GM19438 (cell line): ENCODE measurements at regions not wholly inside any gene's neighbourhood (a gene's known extent, or its start where the extent isn't known, plus 50 kb on each side); places are given as distances from the start of the nearest gene placed in this dataset.

Experiments
- ATAC-seq: cut with Tn5 transposase; IDR thresholded peaks from one replicate; pipeline ENCODE4 v1.9.1; 2021; ENCODE audit warnings: low read depth; ENCODE audit not compliant: unreplicated experiment

DNA sequence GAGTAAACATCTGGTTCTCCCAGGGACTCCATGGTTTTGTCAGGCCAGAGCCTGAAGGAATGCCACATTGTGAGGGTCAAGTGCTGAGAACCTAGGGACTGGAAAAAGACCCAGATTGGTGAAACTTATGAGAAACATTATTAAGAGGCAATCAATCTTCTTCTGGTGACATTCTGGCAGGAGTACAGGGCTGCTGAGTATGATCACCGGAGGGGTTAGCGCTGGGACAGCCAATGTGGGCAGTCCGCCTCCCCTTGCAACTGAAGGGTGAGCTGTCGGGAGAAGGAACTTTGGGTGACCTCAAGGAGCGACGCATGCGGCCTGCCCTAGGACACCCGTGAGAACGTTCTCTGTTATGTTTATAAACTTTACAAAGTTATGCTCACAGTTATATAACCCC lies 429.0 kb downstream of the LMO4 start:
- ATAC-seq = no peak

DNA sequence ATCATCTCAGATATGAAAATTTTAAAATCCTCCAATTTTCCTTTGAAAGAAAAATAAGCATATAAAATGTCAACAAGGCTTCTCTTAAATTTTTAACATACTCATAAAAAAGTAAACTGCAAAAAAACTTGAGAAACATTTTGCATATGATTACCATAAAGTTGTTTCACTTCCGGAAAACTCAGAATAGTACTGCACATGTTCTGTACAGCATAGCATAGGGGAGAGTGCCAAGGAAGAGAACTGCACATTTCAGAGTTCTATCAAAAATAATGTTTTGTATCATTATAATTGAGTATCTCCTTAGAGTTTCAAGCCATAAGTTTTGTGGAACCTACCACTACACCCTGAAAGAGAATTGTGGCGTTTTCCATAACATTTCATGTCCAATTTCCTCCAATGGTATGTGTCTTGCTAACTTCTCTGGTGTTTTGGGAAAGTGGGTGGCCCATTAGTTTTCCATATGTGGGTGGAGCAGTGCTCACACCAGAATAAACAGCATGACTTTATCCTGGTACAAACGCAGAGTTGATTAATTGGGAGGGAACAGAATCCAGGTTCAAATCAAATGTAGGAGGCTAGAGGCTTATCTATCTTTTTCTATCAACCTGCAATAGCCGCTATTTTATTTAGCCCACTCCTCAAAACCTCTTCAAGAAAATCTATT lies 430.9 kb downstream of the LMO4 start:
- ATAC-seq = no peak

DNA sequence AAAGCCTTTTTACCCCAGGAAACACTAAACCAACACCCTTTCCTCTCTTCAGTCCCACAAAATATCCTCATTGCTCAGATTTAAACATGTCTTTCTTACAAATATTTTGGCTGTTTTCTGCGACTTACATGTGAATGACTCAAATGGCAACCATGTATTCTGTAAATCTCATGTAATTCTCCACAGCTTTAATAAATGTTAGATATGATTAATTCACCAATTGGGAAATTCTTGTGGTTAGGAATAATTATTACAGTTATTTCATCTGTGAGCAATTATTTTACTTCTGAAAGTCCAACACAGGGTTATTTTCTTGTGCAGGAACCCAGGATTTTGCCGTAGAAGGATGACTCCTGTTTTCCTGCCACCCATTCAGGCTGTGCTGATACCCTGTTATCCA lies 431.5 kb downstream of the LMO4 start:
- ATAC-seq = no peak

DNA sequence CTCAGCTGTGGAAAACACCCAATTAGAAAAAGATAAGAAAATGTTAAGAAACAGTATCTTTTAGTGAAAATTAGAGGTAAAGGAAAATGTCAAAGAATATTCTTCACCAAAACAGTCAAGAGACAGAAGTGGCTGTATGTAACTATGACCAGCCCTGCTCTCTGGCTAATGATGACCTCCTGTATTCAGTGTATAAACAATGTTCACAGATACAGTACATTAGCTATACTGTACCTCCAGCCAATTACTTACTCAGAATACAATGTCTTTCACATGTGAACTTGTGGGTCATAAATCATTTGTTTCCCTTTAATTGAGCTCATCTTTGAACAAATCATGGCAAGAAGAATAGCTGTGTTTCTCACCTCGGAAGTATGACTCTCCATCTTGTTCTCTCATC lies 432.0 kb downstream of the LMO4 start:
- ATAC-seq = no peak

DNA sequence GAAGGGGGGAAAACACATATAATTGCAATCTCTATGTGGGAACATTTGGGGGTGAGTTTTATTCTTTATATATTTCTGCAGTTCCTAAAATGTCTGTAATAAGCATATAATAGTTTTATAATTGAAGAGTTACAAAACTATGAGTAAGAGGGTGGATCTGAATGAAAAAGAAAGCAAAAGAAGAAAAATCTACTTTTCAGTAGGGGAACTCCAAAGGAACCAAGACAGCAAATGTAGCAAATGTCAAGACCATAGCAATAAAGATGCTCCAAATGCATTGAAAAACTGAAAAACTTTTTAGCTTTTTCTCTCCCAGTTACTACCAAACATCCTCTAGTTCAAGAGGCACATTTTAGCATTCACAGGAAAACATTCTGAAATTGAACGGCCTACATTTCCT lies 434.8 kb downstream of the LMO4 start:
- ATAC-seq = no peak

DNA sequence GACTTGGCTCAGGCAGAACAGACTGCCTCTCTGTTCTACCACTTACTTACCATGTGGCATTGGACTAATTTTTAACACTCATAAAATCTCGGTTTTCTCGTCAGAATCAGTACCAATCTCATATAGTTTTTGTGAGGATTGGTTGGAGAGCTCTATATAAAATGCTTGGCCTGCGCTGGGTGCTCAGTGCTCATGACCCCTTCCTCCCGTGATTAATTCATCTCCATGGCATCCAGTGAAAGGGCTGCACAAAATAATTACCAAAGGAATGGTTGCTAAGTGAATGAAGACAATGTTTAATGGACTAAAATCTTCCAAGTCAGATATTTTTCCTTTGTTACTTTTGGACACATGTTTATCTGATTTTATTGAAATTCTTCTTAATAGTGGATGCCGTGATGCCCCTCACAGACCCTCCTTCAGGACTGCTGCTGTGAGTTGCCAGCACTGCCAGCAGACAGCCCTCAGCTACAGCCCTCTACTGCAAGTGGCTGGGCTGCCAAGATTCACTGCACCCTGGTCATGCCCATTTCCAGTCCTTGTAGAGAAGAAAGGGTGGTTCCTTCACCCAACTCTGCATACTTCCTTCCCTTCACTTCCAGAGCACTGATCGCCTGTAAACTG lies 436.5 kb downstream of the LMO4 start:
- no peak for ATAC-seq

DNA sequence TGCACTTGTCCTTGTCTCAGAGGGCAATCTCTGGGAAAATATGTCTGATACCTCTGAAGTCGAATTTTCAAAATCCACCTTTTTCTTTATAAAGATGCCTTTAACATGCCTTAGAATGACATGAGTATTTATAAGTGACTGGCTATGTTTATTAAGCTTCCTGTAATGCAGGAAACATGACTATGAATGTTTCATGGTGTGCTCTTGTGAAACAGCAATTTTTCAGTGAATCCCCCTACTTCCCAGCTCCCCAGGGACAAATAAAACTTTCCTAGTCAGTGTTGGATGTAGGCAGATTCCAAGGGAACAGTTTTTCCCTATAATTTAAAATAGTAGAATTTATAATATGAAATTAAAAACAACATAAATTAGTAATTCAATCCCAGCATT lies 437.0 kb downstream of the LMO4 start:
- ATAC-seq = no peak

DNA sequence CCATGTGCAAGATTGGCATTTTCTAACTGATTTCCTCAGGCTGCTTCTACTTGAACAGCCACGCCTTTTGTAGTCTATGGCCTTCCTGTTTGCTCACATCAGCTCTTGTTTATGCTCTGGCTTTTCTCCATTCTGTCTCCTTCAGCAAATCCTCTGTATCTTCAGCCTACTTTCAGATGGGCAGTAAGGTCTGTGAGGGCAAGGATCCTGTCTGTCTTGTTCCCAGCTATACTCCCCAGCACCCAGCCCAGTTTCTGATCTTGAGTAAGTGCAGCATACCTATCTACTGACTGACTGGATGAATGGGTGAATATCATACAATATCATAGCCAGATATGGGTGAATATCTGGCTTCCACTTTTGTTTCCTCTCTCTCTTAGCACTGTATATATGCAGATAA lies 438.1 kb downstream of the LMO4 start:
- ATAC-seq = no peak

DNA sequence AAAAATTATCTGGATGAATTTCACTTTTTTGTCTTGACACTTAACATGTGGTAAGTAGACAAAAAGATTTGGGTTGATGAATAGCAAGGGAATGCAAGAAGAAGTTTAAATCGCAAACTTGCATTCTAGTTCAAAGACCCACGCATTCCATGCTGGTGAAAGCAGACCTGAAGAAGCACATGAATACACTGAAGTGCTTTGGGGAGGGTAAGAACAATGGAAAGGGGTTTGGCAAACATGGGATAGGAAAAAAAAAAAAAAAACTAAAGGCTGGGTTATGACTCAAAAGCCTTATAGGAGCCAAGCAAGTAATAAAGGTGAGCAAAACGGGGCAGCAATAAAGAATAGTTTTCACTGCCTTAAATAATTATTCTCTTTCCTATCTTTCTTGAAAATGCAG lies 450.2 kb downstream of the LMO4 start:
- ATAC-seq = no peak

DNA sequence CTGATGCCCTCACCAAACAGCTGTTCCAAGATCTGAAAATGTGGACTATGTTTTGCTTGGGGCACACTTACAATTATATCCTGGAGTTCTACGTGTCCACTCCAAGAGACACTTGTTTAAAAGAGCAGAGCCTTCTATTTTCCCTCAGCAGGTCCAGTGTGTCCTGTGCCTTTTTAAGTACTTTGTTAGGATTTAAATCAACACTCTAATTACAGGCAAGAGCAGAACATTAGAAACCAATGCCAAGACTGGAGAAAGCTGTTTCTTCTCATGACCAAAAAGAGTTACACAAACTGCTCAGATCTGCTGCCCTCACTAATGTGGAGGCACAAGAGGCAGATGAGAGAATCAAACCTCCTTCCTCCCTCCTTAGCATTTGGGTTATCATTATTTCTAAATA lies 452.9 kb downstream of the LMO4 start:
- ATAC-seq = no peak

DNA sequence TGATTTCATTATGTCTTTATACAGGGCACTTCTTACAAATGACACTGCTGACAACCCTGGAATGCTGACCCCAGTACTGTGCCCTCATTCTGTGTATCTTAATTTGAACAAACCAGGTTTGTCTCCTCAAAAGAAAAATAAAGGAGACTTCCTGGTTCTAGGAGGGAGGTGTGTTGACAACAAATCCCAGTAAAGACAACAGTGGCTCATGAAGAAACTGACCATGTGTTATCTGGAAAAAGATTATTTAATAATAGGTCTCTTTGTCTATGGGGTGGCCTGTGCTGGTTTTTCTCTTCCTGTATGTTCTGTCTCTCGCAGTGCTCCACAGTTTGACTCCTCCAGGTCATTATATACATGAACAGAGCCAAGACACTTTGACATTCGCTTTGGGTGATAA lies 454.6 kb downstream of the LMO4 start:
- no peak for ATAC-seq

DNA sequence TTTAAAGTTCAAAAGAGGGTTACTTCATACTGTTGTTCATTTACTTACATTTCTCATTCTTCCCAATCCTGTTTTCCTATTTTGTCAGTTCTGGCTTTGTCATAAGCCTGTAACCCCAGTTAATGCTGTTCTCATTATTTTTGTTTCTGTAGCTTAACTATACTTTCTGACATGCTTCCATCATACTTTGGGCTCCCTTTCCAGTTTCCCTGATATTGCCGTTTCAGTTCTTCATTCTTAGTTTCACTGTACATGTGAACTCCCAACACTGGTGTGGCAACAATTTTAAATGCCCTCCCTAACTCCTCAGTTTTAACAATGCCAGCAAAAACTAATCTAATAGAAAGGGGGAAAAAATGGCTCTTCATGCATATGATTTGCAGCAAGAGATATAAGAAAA lies 456.7 kb downstream of the LMO4 start:
- ATAC-seq = no peak

DNA sequence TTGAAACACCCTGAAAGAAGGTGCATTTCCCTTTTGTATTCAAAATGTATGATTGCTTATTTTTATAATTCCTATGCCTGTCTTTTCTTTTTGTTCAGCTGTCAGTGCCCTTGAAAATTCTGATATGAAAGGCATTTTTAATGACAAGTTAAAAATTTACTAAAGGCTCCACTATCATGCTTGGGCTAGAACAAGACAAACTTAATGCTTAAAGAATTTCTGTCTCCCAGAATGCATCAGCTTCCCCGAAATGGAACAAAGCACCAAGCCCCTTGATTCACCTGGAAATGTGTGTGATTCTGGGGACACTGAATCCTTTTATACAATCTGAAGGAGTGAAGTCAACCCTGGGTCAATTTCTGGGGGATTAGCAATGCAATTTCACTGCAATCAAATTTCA lies 457.5 kb downstream of the LMO4 start:
- no peak for ATAC-seq

DNA sequence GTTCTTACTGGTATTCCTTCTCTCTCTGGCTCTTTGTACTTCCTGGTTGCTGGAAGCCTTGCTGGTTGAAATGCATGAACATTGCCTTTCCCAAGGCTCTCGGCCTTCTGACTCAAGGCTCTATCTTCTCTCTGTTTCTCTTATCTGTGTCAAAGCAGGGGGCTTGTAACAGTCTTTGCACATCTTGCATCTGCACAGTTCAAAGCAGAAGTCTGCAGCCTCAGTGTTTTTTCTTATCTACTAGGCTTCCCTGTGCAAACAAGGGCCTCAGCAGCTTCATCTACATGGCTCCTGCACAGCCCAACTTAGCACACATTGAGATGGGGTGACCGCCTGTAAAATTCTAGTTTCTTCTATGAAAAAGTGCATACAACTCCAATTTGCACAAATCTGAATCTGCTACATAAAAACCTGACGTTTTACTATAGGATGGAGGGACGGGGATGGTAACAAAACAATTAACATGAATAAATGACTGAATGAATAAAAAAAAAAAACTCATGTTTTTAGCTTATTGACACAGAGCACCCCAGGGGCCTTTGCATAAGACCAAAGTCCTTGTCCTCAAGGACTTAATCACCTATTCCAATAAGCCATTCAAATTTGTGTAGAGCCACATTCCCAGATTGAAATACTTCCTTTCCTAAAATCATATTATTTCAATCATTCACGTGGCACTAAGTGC lies 458.3 kb downstream of the LMO4 start:
- ATAC-seq = no peak

DNA sequence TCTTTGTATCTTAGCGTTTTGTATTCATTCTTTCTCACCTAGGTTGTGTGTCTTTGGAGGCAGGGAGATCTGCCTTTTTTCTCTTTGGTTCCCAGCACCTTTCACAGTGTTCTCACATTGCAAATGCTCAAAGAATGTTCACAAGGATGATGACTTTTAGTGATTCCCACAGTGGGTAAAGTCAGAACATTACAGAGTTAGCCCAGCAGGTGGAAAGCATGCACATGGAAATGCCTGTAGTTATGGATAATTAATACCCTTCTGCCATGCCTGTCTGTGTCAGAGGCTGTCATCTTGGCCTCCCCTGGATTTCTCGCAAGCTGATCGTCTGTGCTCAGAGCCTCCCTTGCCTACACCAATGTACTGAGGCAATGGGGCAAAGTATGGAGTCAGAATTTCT lies 458.9 kb downstream of the LMO4 start:
- no peak for ATAC-seq

DNA sequence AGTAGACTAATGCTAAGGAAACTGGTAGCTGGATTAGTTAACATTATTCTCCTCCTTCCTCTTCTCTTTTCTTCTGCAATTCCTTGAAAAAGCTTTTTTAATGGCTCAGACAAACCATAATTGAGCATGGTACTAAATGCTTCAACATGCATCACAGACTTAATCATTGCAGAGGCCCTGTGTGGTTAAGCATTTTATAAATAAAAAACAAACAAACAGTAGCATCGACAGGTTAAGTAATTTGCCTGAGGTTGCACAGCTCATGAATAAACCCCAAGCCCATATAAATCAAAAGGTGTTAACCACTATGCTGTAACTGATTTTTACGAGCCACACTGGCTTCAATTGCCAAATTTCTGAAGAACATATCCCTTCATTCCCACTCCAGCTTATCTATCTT lies 462.1 kb downstream of the LMO4 start:
- no peak for ATAC-seq

DNA sequence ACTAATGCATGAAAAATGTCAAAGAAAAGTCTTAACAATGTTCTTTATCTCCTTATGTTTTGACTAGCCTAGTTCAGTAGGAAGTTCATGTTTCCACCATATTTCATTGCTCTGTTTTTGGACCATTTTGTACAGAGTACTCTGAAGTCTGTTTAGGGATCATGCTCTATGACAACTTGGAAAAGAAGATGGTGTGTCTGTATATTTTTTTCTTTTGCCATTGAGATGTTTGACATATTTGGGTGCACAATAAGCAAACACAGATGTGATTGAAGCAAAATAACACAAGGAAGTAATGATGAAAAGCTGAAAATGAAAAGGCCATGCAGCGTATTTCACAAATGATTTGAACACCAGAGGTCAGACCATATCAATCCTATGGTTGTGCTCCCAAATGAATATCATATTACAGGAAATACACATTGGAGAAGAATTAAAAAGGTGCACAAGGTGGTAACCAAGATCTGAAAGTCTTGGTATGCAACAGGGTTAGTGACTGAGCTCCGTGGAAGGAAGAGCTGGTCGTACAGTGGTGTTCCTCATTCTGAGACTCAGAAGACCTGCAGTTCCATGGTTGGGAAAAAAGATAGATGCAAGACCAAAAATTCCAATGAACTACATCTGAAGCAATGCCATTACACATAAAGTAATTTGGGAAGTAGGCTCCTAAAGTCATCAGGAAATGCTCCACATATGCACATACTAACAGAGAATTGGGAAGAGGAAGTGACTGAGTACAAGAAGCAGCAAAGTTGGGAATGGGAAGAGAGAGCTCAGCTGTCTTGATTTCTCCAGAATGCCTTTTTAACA lies 463.5 kb downstream of the LMO4 start:
- ATAC-seq = no peak

DNA sequence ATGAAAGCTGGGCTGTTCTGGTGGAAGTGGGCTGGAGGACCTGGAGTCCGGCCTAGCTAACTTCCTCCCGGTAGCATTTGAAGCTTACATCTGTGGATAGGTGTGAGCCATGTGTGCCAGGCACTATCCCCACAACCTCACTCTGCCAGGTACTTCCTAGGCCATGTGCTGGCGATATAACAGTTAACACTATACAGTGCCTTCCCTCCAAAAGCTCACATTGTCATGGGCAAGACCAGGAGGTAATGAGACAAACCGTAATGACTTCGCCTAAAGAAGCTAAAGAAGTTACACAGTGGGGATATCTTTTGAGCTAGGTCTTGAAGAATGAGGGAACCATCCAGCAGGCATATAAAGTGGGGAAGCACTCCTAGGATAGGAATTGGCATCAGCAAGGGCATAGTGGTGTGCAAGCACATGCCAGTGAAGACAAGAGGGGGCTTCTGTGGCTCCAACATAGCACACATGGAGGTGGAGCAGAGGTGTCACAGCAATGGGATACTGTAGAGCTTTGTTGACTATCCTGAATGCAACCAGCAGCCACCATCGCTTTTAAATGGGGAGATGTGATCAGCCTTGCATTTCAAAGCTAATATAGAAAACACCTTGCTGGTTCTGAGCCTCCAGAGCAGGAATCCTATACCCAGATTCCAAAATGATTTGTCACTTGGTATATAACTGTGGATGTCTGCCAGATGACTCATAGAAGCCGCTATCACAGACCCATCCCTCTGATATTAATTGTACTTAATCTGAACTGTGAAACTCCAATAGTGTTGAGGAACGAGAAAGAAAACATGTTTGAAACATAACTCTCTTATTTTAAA lies 466.3 kb downstream of the LMO4 start:
- ATAC-seq = no peak

DNA sequence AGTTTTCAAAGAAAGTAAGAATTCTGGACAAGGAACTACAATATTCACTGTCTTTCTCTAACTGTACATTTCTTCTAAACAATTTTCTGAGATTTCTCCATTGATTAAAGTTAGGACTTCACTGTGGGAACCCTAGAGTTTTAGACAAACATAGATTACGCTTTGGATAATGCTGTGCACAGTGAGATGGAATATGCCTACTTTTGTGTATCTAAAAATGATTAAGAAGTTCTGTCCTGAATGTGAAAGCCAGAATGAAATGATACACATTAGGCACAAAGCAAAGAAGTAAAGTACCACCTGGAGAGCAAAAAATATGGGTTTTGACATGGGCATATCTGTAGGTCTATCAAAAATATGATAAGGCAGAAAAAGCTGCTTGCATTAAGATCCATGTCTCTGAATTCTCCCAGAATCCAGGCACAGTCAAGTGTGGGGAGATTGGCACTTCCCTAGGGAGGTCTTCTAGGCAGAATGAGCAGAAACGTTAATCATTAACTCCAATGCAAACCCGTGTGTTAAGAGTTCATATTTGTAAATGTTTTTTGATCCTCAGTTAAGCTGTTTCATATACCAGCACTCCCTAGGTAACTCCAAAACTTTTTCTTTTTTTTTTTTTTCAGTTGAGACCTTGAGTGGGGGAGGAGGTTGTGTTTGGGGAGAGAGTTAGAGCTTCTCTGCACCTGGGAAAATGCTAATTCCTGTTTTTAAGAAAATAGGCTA lies 467.1 kb downstream of the LMO4 start:
- ATAC-seq = no peak

DNA sequence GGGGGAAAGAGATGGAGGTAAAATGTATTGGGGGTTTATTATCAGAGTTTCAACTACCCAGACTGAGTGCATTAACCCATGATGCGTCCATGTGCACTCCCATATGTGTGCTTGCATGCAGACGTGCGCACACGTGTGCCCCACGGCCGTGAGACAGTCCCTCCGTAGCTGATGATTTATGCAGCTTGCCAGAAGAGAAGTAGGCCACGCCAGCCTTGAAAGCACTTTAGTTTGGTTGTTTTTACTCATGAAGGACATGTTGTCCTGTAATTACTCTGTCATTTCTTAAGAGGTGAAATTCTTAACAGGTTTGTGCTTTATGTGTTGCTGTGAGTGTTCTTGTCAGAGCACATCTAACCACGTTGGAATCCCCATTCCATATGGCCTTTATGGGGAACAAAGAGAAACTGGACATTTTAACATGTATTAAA lies 467.8 kb downstream of the LMO4 start:
- ATAC-seq = no peak
